RWPE1 (cell line): ENCODE measurements at regions not wholly inside any gene's neighbourhood (a gene's known extent, or its start where the extent isn't known, plus 50 kb on each side); places are given as distances from the start of the nearest gene placed in this dataset.

Experiments
- CTCF ChIA-PET: fragments of 350-600 bp; sonication (Branson Sonifier 250); formaldehyde crosslinking; extraction: SDS; loops from one replicate; lab custom pipeline; 2021; lab: Yijun Ruan, JAX
- POLR2A ChIA-PET: fragments of 400-600 bp; formaldehyde crosslinking; extraction: SDS; loops from one replicate; lab custom pipeline; 2020; ENCODE audit warnings: antibody characterized with exemption; ENCODE audit not compliant: low non-redundant PET; lab: Yijun Ruan, JAX
- DNase-seq: peaks from one replicate; pipeline ENCODE4 v3.0.0; 2012; ENCODE audit warnings: low spot score
- H3K27ac ChIP-seq: fragments of 450-650 bp; 2 replicates; pipeline ENCODE4 v1.5.1; 2017
- TF ChIP-seq, protein P1 (sequence below): fragments of 450-650 bp; conservative IDR thresholded peaks from 2 replicates; pipeline ENCODE4 v1.5.1; 2017; ENCODE audit warnings: low read depth, mild to moderate bottlenecking

DNA sequence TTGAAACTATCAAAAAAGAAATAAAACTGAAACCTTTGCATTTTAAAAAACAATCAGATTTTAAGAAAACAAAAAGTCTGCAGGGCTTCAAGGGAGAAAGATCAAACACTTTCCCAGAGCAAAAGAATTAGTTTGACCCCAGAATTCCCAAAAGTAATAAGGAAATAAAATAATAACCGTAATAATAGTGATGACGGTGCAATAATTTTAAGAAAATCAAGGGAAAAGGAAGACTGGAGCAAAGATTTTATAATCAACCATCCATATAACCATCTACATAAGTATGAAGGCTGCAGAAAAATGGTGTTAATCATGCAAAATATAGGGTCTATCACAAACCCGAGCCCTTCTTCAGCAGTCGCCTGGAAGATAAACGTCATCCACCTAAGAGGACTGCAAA, 634.8 kb downstream of the GALR1 start:
- TF ChIP-seq, protein P1, sequence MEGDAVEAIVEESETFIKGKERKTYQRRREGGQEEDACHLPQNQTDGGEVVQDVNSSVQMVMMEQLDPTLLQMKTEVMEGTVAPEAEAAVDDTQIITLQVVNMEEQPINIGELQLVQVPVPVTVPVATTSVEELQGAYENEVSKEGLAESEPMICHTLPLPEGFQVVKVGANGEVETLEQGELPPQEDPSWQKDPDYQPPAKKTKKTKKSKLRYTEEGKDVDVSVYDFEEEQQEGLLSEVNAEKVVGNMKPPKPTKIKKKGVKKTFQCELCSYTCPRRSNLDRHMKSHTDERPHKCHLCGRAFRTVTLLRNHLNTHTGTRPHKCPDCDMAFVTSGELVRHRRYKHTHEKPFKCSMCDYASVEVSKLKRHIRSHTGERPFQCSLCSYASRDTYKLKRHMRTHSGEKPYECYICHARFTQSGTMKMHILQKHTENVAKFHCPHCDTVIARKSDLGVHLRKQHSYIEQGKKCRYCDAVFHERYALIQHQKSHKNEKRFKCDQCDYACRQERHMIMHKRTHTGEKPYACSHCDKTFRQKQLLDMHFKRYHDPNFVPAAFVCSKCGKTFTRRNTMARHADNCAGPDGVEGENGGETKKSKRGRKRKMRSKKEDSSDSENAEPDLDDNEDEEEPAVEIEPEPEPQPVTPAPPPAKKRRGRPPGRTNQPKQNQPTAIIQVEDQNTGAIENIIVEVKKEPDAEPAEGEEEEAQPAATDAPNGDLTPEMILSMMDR, result no peak
- H3K27ac ChIP-seq, result no peak overlapping the region
- ChIA-PET POLR2A (no interaction called here), CTCF (no interaction called here)
- DNase-seq, result no peak

DNA sequence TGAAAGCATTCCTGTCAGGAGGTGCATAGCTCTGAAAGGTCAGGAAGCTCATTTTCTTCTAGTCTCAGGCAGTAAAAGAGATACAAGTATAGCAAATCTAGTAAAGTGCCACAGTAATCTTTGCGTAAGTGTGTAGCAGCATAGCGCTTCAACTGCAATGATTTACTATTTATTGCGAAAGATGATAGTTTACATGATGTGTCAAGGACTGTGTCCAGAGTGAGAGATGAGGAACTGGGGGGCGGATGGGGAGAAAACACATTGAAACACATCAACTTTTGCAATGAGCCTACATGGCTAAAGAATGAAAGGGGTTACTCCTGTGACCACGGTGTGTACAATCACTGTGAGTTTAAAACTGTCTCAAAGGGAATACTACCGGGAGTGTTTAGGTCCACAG, 644.4 kb downstream of the GALR1 start:
- no peak overlapping the region for H3K27ac ChIP-seq
- ChIA-PET POLR2A (no interaction called here), CTCF (no interaction called here)
- DNase-seq, result no peak
- TF ChIP-seq, protein P1, result no peak

DNA sequence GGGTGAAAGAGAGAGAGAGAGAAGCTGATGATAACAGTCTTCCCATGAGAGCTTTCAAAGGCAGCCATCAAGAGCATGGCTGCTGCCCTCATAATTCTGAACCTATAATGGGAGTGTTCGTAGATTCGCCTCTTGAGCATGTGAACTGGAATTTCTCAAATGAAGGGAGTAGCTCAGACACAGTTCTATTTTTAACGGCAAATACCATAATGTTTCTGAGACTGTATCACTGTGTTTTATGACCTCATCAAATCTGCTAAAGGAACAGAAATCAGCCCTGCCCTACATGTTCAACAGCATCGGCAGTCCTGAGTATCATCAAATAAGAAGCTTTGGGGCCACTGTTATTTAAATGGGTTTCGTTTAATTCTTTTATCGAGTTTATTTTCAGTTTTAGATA, 645.6 kb downstream of the GALR1 start:
- no peak for DNase-seq
- CTCF ChIA-PET, result no interaction called here
- TF ChIP-seq, protein P1, result no peak
- H3K27ac ChIP-seq, result no peak overlapping the region
- POLR2A ChIA-PET, result no interaction called here

DNA sequence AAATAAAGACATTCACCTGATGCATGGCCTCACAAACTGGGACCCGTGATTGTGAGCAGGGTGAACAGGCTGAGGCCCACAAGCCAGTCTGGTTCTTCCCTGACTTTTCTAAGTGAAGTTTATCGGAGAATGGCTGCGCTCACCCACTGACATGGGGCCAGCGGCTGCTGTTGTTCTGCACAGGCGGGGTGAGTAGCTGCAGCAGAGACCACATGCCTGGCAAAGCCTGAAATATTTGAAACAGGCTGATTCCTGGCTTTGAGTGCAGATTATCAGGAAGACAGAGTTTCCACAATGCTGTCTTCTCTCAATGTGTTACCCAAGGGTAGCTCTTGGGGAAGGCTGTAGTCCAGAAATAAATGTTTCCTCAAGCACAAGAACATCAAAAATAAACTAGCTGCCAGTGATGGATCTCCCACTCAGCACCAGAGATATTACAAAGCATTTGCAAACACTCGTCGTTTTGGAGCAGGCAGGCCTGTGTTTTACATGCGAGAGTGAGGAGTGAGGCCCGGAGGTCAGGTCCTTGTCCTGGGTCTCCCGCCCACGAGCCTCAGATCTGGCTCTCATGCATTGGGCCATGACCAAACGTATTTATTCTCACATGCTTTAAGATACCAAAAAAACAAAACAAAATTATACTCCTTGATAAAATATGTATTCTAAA, 647.1 kb downstream of the GALR1 start:
- TF ChIP-seq, protein P1, result no peak
- POLR2A ChIA-PET, result no interaction called here
- no peak for DNase-seq
- H3K27ac ChIP-seq, result no peak overlapping the region
- CTCF ChIA-PET, result no interaction called here

DNA sequence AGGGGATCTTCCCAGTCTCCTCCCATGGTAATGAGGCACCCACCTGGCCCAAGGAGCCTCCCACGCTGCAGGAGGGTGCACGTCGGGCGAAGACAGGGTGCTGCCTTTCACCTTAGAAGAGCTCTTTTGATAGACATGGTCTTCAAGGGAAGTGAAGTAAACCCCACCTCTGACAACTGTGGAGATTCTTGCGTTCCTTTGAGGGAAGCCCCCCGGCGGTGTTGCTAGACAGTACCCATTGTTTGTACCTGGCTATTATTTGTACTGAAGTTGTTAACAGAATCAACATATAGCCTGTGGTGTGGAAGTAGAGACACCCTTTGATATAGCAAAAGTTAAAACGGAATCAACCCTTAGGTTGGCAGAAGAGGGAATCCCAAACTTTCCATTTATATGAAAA, 648.0 kb downstream of the GALR1 start:
- no peak overlapping the region for H3K27ac ChIP-seq
- TF ChIP-seq, protein P1, result no peak
- ChIA-PET CTCF (no interaction called here), POLR2A (no interaction called here)
- DNase-seq, result no peak

DNA sequence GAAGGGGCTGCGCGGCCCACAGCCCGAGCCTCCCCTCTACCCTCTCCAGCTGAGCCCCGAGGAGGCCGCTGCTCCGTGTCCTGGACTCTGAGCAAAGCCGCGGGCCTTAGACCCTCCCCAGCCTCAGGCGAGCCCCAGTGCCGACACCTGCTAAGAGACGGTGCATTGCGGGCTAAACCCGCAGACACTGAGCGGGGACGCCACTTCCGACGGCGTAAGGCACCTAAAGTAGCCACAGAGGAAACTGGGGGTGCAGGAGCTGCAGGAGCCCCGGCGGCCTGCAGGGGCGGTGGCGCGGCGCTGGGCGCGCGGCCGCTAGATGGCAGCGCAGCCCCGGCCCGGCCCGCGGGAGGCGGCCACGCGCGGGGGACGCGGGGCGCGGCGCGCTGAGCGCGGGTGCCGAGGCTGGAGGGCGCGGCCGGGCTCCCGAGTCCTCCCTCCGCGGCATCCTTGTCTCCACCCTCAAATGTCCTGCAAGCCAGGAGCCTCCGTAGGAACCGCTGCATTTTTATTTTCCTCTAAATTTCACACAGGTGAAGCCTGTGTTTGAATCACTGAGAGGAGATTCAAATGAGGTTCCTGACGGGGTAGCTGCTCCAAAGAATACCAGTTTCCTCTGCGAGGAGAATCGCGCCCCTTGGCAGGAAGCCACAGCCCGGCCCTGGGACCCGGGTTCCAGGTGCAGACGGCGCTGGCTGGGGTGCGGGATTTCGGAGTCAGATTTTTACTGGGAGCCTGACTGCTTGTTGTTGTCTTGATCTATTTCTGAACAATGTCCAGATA, 650.5 kb downstream of the GALR1 start:
- POLR2A ChIA-PET, result no interaction called here
- peak; percentile 55 for DNase-seq
- CTCF ChIA-PET, result interaction anchor here (0.5 to 0.7 kb wide), 4 partner anchors 23 to 1351 kb away, joined by 3 to 5 read pairs (median 3); no protein-coding TSS in a partner anchor
- TF ChIP-seq, protein P1, result peak; percentile 100
- no peak overlapping the region for H3K27ac ChIP-seq
